HG03108 (cell line): ENCODE measurements at regions not wholly inside any gene's neighbourhood (a gene's known extent, or its start where the extent isn't known, plus 50 kb on each side); places are given as distances from the start of the nearest gene placed in this dataset.

Experiments
- ATAC-seq: cut with Tn5 transposase; IDR thresholded peaks from one replicate; pipeline ENCODE4 v1.9.1; 2021; ENCODE audit warnings: moderate library complexity; ENCODE audit not compliant: unreplicated experiment

DNA sequence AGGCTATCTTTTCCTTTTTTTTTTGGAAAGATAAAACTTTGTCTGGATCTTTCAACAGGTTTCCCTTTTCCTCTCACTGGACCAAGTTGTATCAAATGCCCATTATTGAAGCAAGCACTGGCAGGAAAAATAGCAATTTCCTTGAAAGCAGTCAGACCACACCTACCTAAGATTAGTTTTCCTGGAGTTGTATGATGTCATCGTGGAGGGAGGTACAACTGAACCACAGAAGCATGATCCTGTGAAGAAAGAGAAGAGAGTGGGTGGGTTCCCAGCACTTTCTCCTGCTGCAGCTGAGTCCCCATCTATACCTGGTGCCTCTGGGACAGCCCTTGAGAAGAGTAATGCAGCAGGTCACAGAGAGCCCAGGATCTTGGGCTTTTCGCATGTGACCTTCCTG, 63.6 kb upstream of the ERCC4 start:
- no peak for ATAC-seq

- ATAC-seq: no peak
Observed at GRCh38 chr16:13856811-13857511, 63.0 kb upstream of the ERCC4 start.

GRCh38 chr16:13858873-13859580, 60.9 kb upstream of the ERCC4 start:
- ATAC-seq: no peak

GRCh38 chr16:13863075-13863765, 56.7 kb upstream of the ERCC4 start:
- ATAC-seq: no peak

GRCh38 chr16:13864689-13865088, 55.3 kb upstream of the ERCC4 start:
- ATAC-seq: no peak

DNA sequence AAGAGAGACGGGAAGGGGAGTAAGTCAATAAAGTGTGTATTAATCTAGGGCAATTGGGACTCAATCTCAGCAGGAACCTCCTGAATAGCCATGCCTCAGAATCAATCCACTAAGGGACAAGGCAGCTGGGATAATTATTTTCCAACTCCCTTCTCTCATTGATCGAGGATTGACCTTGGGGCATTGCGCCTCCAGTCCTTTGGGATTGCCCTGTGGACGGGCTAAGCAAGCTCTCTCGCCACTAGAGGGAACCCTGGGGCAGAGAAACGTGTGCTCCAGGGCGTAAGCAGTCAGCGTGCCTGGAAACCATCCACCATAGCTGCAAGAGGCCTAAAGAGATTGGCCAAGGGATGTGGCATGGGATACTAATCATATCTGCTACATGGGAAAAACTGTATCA, 53.9 kb upstream of the ERCC4 start:
- no peak for ATAC-seq
